Esophagus muscularis mucosa (tissue), 4 donors: ENCODE measurements at regions not wholly inside any gene's neighbourhood (a gene's known extent, or its start where the extent isn't known, plus 50 kb on each side); places are given as distances from the start of the nearest gene placed in this dataset.

Experiments
- DNase-seq: peaks from one replicate; pipeline ENCODE4 v3.0.0-alpha.2; 2017; ENCODE audit errors: extremely low spot score
- H3K27ac ChIP-seq, 4 donors: fragments of 200-600 bp; sonication (generic); replicated peaks in 1 of 4; 1 replicate in 3 of 4; 2 replicates in 1 of 4; pipeline ENCODE4 v1.5.1; 2016 to 2019; ENCODE audit warnings: mild to moderate bottlenecking in 1 of 4
- H3K27me3 ChIP-seq, 4 donors: fragments of 200-600 bp; sonication (generic); one replicate each; pipeline versions ENCODE4 v1.5.1 to v1.6.0; 2016 to 2019
- H3K36me3 ChIP-seq, 4 donors: fragments of 200-600 bp; sonication (generic); one replicate each; pipeline ENCODE4 v1.5.1; 2016 to 2019
- H3K4me1 ChIP-seq, 4 donors: fragments of 200-600 bp; sonication (generic); one replicate each; pipeline ENCODE4 v1.5.1; 2016 to 2019
- H3K4me3 ChIP-seq, 4 donors: fragments of 200-600 bp; sonication (generic); 1 replicate in 2 of 4; 2 replicates in 2 of 4; pipeline ENCODE4 v1.5.1; 2016 to 2019; ENCODE audit warnings: mild to moderate bottlenecking in 4 of 4, moderate library complexity in 1 of 4
- H3K9me3 ChIP-seq, 4 donors: fragments of 200-600 bp; sonication (generic); 1 replicate in 3 of 4; 2 replicates in 1 of 4; pipeline ENCODE4 v1.5.1; 2016 to 2019
- CTCF ChIP-seq, 3 experiments: fragments of 200-600 bp in 2 of 3; fragments of 450-650 bp in 1 of 3; sonication (generic) in 2 of 3; IDR thresholded peaks; one replicate each; pipeline ENCODE4 v1.5.1; 2017 to 2019; ENCODE audit warnings: antibody characterized with exemption in 3 of 3, mild to moderate bottlenecking in 2 of 3, moderate library complexity in 1 of 3
- EP300 ChIP-seq: sonication (generic); formaldehyde crosslinking; IDR thresholded peaks from one replicate; pipeline ENCODE4 v1.6.1; 2017; ENCODE audit warnings: antibody characterized with exemption
- POLR2A ChIP-seq: fragments of 450-650 bp; IDR thresholded peaks from one replicate; pipeline ENCODE4 v1.6.1; 2017; ENCODE audit warnings: antibody characterized with exemption, moderate library complexity, mild to moderate bottlenecking, low read depth
- POLR2AphosphoS5 ChIP-seq, 2 donors: sonication (generic); formaldehyde crosslinking; IDR thresholded peaks; one replicate each; pipeline ENCODE4 v1.6.1; 2017; ENCODE audit warnings: antibody characterized with exemption in 2 of 2
- WGBS: methylation state at CpG from one replicate; pipeline ENCODE4 v1.1.5; 2018; 5-methylcytosine and 5-hydroxymethylcytosine counted together
- intact Hi-C: fragments of 100-400 bp; cut with DNase I; formaldehyde crosslinking; loops from one replicate; pipeline ENCODE4 v1.15.1; 2023

- Histone ChIP-seq H3K36me3 (no peaks in the 10 kb centered on the region), H3K27me3 (no peaks in the 10 kb centered on the region), H3K9me3 (peaks cover 0 to 7% (median 3%) of the 10 kb centered on the region in 4 donors), H3K27ac (no peak overlapping the region), H3K4me1 (no peaks in the 10 kb centered on the region), H3K4me3 (no peak overlapping the region)
- no peak for DNase-seq
- no peak for TF ChIP-seq EP300
- no peak for TF ChIP-seq POLR2A
- no peak for TF ChIP-seq POLR2AphosphoS5 (IDR thresholded peaks at IDR 0.05)
- TF ChIP-seq CTCF (IDR thresholded peaks at IDR 0.05): no peak
- intact Hi-C loops: no loop called here
Observed at GRCh38 chr9:79452265-79452664, 119.5 kb upstream of the TLE4 start.

GRCh38 chr9:79461712-79462111, 110.1 kb upstream of the TLE4 start:
- no peaks in the 10 kb centered on the region for H3K9me3 ChIP-seq
- WGBS: 26% methylated on average over 3 of the region's 3 CpGs

GRCh38 chr9:79465156-79465555, 106.6 kb upstream of the TLE4 start:
- Histone ChIP-seq H3K36me3 (no peaks in the 10 kb centered on the region), H3K27me3 (no peaks in the 10 kb centered on the region), H3K4me1 (no peaks in the 10 kb centered on the region), H3K9me3 (no peaks in the 10 kb centered on the region), H3K4me3 (no peak overlapping the region), H3K27ac (no peak overlapping the region)
- TF ChIP-seq CTCF (IDR thresholded peaks at IDR 0.05) (no peak), POLR2A (no peak), EP300 (no peak), POLR2AphosphoS5 (IDR thresholded peaks at IDR 0.05) (no peak)
- intact Hi-C loops: no loop called here
- no peak for DNase-seq

More at GRCh38 chr9:79461712-79462111, 110.1 kb upstream of the TLE4 start:
- no peak for DNase-seq
- no peaks in the 10 kb centered on the region for H3K4me1 ChIP-seq
- no peak for TF ChIP-seq POLR2AphosphoS5 (IDR thresholded peaks at IDR 0.05)
- no peak for TF ChIP-seq POLR2A
- TF ChIP-seq EP300: no peak
- TF ChIP-seq CTCF (IDR thresholded peaks at IDR 0.05): no peak
- no peak overlapping the region for H3K4me3 ChIP-seq
- H3K36me3 ChIP-seq: no peaks in the 10 kb centered on the region
- H3K27ac ChIP-seq: no peak overlapping the region
- intact Hi-C loops: no loop called here
- H3K27me3 ChIP-seq: no peaks in the 10 kb centered on the region

- WGBS: 85% methylated on average over 2 of the region's 2 CpGs
- Histone ChIP-seq H3K4me3 (no peak overlapping the region), H3K36me3 (no peaks in the 10 kb centered on the region), H3K27me3 (no peaks in the 10 kb centered on the region), H3K9me3 (no peaks in the 10 kb centered on the region), H3K27ac (no peak overlapping the region), H3K4me1 (peaks cover 0 to 5% (median 2%) of the 10 kb centered on the region in 4 donors)
- intact Hi-C loops: no loop called here
- no peak for DNase-seq
- TF ChIP-seq EP300: no peak
- TF ChIP-seq POLR2A: no peak
- TF ChIP-seq CTCF (IDR thresholded peaks at IDR 0.05): no peak
- TF ChIP-seq POLR2AphosphoS5 (IDR thresholded peaks at IDR 0.05): no peak
Observed at GRCh38 chr9:79469164-79469563, 102.6 kb upstream of the TLE4 start.

GRCh38 chr9:79470954-79471353, 100.8 kb upstream of the TLE4 start:
- Histone ChIP-seq H3K36me3 (no peaks in the 10 kb centered on the region), H3K4me3 (no peak overlapping the region), H3K4me1 (peaks cover 0 to 5% (median 2%) of the 10 kb centered on the region in 4 donors), H3K27ac (no peak overlapping the region), H3K9me3 (no peaks in the 10 kb centered on the region), H3K27me3 (no peaks in the 10 kb centered on the region)
- intact Hi-C loops: no loop called here
- WGBS: 76% methylated on average over 2 of the region's 2 CpGs
- TF ChIP-seq CTCF (IDR thresholded peaks at IDR 0.05) (no peak), EP300 (no peak), POLR2A (no peak)
- no peak for DNase-seq
